GM12878 (cell line): ENCODE measurements at regions not wholly inside any gene's neighbourhood (a gene's known extent, or its start where the extent isn't known, plus 50 kb on each side); places are given as distances from the start of the nearest gene placed in this dataset.

Experiments
- ATAC-seq: fragments of 200-7000 bp; cut with Tn5 transposase; 3 replicates; pipeline ENCODE4 v1.9.1; 2020; ENCODE audit warnings: mild to moderate bottlenecking, moderate library complexity
- BruUV-seq: library from RNA; stranded (reverse); fragments of 400-500 nt; replicated peaks from 2 replicates; lab custom pipeline; 2021; lab: Mats Ljungman, UMichigan
- CTCF ChIA-PET: fragments of 300-600 bp; sonication (Branson Sonifier 250); formaldehyde crosslinking; extraction: SDS; loops from one replicate; lab custom pipeline; 2021; ENCODE audit warnings: inconsistent platforms; lab: Yijun Ruan, JAX
- POLR2A ChIA-PET: fragments of 350-600 bp; formaldehyde crosslinking; extraction: SDS; loops from one replicate; lab custom pipeline; 2021; ENCODE audit warnings: inconsistent platforms; lab: Charles Lee
- RAD21 ChIA-PET: fragments of 300-600 bp; sonication (Branson Sonifier 250); formaldehyde crosslinking; loops from one replicate; lab custom pipeline; 2023; ENCODE audit warnings: antibody characterized with exemption; ENCODE audit not compliant: unreplicated experiment; lab: Charles Lee
- SMC1A ChIA-PET: fragments of 300-600 bp; sonication (Branson Sonifier 250); formaldehyde crosslinking; loops from one replicate; lab custom pipeline; 2023; ENCODE audit not compliant: unreplicated experiment, uncharacterized antibody; lab: Charles Lee
- DNase-seq: peaks from one replicate; pipeline ENCODE4 v3.0.0-alpha.2; 2011; ENCODE audit warnings: low read depth, low spot score
- FAIRE-seq: peaks from 3 replicates; lab custom pipeline; 2011; peaks lifted over from hg19 to GRCh38; lab: Jason Lieb, UNC
- H2AFZ ChIP-seq: 2 replicates; pipeline ENCODE4 v1.6.0; 2011; ENCODE audit warnings: low read depth, low read length, control low read depth; ENCODE audit not compliant: control insufficient read depth
- H3K27ac ChIP-seq: 2 replicates; pipeline ENCODE4 v1.5.1; 2011; ENCODE audit warnings: control low read depth; ENCODE audit not compliant: control insufficient read depth, insufficient read depth
- H3K27me3 ChIP-seq, 2 experiments: replicated peaks in 1 of 2; 2 replicates each; pipeline versions ENCODE4 v1.6.0 to v1.6.1; 2011; ENCODE audit warnings: low read length in 1 of 2; ENCODE audit not compliant: control insufficient read depth in 2 of 2, insufficient read depth in 2 of 2
- H3K36me3 ChIP-seq, 2 experiments: 2 replicates each; pipeline ENCODE4 v1.5.1; 2011; ENCODE audit warnings: low read length in 1 of 2; ENCODE audit not compliant: control insufficient read depth in 2 of 2, insufficient read depth in 2 of 2
- H3K4me1 ChIP-seq: 2 replicates; pipeline ENCODE4 v1.6.1; 2011; ENCODE audit warnings: mild to moderate bottlenecking, low read length, moderate library complexity, mixed read lengths; ENCODE audit not compliant: control insufficient read depth, insufficient read depth
- H3K4me2 ChIP-seq: 2 replicates; pipeline ENCODE4 v1.6.0; 2011; ENCODE audit warnings: control low read depth; ENCODE audit not compliant: control insufficient read depth, insufficient read depth
- H3K4me3 ChIP-seq: fragments of 200-600 bp; sonication (generic); 2 replicates; pipeline ENCODE4 v1.5.1; 2016
- H3K79me2 ChIP-seq: 2 replicates; pipeline ENCODE4 v1.6.0; 2011; ENCODE audit warnings: low read length; ENCODE audit not compliant: control insufficient read depth, insufficient read depth
- H3K9ac ChIP-seq: 2 replicates; pipeline ENCODE4 v1.8.0; 2011; ENCODE audit warnings: low read length, control low read depth, mixed read lengths; ENCODE audit not compliant: control insufficient read depth, insufficient read depth
- H3K9me3 ChIP-seq: replicated peaks from 3 replicates; pipeline ENCODE4 v1.5.1; 2011; ENCODE audit warnings: mild to moderate bottlenecking, low read length; ENCODE audit not compliant: control insufficient read depth, insufficient read depth
- H4K20me1 ChIP-seq: 2 replicates; pipeline ENCODE4 v1.6.0; 2011; ENCODE audit not compliant: control insufficient read depth, insufficient read depth
- BMI1 ChIP-seq: fragments of 450-650 bp; IDR thresholded peaks from 2 replicates; pipeline ENCODE4 v1.6.1; 2016; ENCODE audit warnings: mild to moderate bottlenecking, moderate library complexity, borderline replicate concordance
- MYC ChIP-seq: IDR thresholded peaks from 2 replicates; pipeline ENCODE4 v1.6.1; 2011; ENCODE audit warnings: mild to moderate bottlenecking, low read length, moderate library complexity, inconsistent platforms; ENCODE audit not compliant: insufficient read depth, insufficient replicate concordance, insufficient read length, severe bottlenecking
- POLR2AphosphoS5 ChIP-seq: IDR thresholded peaks from 2 replicates; pipeline ENCODE4 v1.6.1; 2011; ENCODE audit warnings: mild to moderate bottlenecking, low read length, inconsistent platforms
- SMAD5 ChIP-seq: IDR thresholded peaks from 2 replicates; pipeline ENCODE4 v1.6.1; 2016; ENCODE audit warnings: antibody characterized with exemption, low read depth
- TCF7 ChIP-seq: IDR thresholded peaks from 2 replicates; pipeline ENCODE4 v1.6.1; 2014; ENCODE audit warnings: antibody characterized with exemption, borderline replicate concordance
- WGBS: methylation state at CpG from one replicate; pipeline ENCODE4 v1.1.6; 2016; ENCODE audit warnings: low lambda C conversion rate; ENCODE audit not compliant: insufficient replicate concordance, insufficient coverage; ENCODE audit errors: missing lambda C conversion rate; 5-methylcytosine and 5-hydroxymethylcytosine counted together
- in situ Hi-C: fragments of 300-500 bp; cut with MboI; formaldehyde crosslinking; loops from 9 replicates; pipeline ENCODE4 v1.14.3; 2018; ENCODE audit warnings: mixed read lengths
- intact Hi-C: fragments of 100-400 bp; cut with micrococcal nuclease; formaldehyde crosslinking; loops from one replicate; pipeline ENCODE4 v1.14.2; 2022; ENCODE audit not compliant: unreplicated experiment
- TF ChIP-seq, protein P1 (sequence below): fragments of 450-650 bp; IDR thresholded peaks from 2 replicates; pipeline ENCODE4 v1.6.1; 2016; ENCODE audit warnings: mild to moderate bottlenecking, moderate library complexity, borderline replicate concordance
- TF ChIP-seq, protein P2 (sequence below): fragments of 450-650 bp; IDR thresholded peaks from 2 replicates; pipeline ENCODE4 v1.6.1; 2016; ENCODE audit warnings: mild to moderate bottlenecking
- TF ChIP-seq, protein P3 (sequence below): IDR thresholded peaks from 2 replicates; pipeline ENCODE4 v1.6.1; 2012; ENCODE audit warnings: improper control_type of control experiment, low read depth, low read length; ENCODE audit not compliant: insufficient replicate concordance
- TF ChIP-seq, protein P4 (sequence below): IDR thresholded peaks from 2 replicates; pipeline ENCODE4 v1.6.1; 2012; ENCODE audit warnings: mild to moderate bottlenecking, low read depth, low read length

DNA sequence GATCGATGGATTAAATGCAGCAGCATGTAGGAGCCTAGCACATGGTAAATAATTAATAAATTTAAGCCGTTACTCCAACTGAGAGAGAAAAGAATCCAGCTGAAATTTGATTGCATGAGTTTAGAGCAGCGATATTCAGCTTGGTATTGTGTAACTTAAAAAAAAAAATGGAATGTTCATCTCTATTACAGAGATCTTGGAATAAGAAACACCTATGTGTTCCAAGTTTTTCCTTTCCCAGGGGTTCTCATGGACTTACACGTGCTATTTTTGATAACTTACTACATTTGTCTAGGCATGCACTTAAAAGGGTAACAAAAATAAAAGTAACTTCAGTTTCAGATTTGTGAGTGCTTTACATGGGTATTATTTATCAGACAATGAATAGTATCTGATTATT is 122.8 kb downstream of the RASSF9 start:
- ATAC-seq (no peak), DNase-seq (no peak), FAIRE-seq (no peak)
- ChIA-PET SMC1A (interaction anchor here (0.9 to 1.4 kb wide), 2 partner anchors 17 to 288 kb away, joined by 3 to 5 read pairs; no protein-coding TSS in a partner anchor), CTCF (no interaction called here), POLR2A (no interaction called here), RAD21 (no interaction called here)
- no peak overlapping the region for H3K4me3 ChIP-seq
- H3K9me3 ChIP-seq = no peaks in the 10 kb centered on the region
- no peak overlapping the region for H3K4me2 ChIP-seq
- no TSS peak for BruUV-seq
- H3K27ac ChIP-seq = no peak overlapping the region
- no peak overlapping the region for H2AFZ ChIP-seq
- intact Hi-C loops = no loop called here
- 0% methylated on average over 4 of the region's 4 CpGs for WGBS
- H4K20me1 ChIP-seq = no peaks in the 10 kb centered on the region
- no peak overlapping the region for H3K9ac ChIP-seq
- in situ Hi-C loops = no loop called here
- no peaks in the 10 kb centered on the region for H3K27me3 ChIP-seq
- H3K79me2 ChIP-seq = no peaks in the 10 kb centered on the region
- no peaks in the 10 kb centered on the region for H3K36me3 ChIP-seq
- H3K4me1 ChIP-seq = no peaks in the 10 kb centered on the region
- TF ChIP-seq, protein P1, sequence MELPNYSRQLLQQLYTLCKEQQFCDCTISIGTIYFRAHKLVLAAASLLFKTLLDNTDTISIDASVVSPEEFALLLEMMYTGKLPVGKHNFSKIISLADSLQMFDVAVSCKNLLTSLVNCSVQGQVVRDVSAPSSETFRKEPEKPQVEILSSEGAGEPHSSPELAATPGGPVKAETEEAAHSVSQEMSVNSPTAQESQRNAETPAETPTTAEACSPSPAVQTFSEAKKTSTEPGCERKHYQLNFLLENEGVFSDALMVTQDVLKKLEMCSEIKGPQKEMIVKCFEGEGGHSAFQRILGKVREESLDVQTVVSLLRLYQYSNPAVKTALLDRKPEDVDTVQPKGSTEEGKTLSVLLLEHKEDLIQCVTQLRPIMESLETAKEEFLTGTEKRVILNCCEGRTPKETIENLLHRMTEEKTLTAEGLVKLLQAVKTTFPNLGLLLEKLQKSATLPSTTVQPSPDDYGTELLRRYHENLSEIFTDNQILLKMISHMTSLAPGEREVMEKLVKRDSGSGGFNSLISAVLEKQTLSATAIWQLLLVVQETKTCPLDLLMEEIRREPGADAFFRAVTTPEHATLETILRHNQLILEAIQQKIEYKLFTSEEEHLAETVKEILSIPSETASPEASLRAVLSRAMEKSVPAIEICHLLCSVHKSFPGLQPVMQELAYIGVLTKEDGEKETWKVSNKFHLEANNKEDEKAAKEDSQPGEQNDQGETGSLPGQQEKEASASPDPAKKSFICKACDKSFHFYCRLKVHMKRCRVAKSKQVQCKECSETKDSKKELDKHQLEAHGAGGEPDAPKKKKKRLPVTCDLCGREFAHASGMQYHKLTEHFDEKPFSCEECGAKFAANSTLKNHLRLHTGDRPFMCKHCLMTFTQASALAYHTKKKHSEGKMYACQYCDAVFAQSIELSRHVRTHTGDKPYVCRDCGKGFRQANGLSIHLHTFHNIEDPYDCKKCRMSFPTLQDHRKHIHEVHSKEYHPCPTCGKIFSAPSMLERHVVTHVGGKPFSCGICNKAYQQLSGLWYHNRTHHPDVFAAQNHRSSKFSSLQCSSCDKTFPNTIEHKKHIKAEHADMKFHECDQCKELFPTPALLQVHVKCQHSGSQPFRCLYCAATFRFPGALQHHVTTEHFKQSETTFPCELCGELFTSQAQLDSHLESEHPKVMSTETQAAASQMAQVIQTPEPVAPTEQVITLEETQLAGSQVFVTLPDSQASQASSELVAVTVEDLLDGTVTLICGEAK = no peak
- no peak for TF ChIP-seq MYC
- TF ChIP-seq TCF7 = no peak
- TF ChIP-seq SMAD5 = no peak
- no peak for TF ChIP-seq POLR2AphosphoS5
- TF ChIP-seq, protein P2, sequence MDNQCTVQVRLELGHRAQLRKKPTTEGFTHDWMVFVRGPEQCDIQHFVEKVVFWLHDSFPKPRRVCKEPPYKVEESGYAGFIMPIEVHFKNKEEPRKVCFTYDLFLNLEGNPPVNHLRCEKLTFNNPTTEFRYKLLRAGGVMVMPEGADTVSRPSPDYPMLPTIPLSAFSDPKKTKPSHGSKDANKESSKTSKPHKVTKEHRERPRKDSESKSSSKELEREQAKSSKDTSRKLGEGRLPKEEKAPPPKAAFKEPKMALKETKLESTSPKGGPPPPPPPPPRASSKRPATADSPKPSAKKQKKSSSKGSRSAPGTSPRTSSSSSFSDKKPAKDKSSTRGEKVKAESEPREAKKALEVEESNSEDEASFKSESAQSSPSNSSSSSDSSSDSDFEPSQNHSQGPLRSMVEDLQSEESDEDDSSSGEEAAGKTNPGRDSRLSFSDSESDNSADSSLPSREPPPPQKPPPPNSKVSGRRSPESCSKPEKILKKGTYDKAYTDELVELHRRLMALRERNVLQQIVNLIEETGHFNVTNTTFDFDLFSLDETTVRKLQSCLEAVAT = no peak
- TF ChIP-seq BMI1 = no peak
- TF ChIP-seq, protein P3, sequence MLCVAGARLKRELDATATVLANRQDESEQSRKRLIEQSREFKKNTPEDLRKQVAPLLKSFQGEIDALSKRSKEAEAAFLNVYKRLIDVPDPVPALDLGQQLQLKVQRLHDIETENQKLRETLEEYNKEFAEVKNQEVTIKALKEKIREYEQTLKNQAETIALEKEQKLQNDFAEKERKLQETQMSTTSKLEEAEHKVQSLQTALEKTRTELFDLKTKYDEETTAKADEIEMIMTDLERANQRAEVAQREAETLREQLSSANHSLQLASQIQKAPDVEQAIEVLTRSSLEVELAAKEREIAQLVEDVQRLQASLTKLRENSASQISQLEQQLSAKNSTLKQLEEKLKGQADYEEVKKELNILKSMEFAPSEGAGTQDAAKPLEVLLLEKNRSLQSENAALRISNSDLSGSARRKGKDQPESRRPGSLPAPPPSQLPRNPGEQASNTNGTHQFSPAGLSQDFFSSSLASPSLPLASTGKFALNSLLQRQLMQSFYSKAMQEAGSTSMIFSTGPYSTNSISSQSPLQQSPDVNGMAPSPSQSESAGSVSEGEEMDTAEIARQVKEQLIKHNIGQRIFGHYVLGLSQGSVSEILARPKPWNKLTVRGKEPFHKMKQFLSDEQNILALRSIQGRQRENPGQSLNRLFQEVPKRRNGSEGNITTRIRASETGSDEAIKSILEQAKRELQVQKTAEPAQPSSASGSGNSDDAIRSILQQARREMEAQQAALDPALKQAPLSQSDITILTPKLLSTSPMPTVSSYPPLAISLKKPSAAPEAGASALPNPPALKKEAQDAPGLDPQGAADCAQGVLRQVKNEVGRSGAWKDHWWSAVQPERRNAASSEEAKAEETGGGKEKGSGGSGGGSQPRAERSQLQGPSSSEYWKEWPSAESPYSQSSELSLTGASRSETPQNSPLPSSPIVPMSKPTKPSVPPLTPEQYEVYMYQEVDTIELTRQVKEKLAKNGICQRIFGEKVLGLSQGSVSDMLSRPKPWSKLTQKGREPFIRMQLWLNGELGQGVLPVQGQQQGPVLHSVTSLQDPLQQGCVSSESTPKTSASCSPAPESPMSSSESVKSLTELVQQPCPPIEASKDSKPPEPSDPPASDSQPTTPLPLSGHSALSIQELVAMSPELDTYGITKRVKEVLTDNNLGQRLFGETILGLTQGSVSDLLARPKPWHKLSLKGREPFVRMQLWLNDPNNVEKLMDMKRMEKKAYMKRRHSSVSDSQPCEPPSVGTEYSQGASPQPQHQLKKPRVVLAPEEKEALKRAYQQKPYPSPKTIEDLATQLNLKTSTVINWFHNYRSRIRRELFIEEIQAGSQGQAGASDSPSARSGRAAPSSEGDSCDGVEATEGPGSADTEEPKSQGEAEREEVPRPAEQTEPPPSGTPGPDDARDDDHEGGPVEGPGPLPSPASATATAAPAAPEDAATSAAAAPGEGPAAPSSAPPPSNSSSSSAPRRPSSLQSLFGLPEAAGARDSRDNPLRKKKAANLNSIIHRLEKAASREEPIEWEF = no peak
- TF ChIP-seq, protein P4, sequence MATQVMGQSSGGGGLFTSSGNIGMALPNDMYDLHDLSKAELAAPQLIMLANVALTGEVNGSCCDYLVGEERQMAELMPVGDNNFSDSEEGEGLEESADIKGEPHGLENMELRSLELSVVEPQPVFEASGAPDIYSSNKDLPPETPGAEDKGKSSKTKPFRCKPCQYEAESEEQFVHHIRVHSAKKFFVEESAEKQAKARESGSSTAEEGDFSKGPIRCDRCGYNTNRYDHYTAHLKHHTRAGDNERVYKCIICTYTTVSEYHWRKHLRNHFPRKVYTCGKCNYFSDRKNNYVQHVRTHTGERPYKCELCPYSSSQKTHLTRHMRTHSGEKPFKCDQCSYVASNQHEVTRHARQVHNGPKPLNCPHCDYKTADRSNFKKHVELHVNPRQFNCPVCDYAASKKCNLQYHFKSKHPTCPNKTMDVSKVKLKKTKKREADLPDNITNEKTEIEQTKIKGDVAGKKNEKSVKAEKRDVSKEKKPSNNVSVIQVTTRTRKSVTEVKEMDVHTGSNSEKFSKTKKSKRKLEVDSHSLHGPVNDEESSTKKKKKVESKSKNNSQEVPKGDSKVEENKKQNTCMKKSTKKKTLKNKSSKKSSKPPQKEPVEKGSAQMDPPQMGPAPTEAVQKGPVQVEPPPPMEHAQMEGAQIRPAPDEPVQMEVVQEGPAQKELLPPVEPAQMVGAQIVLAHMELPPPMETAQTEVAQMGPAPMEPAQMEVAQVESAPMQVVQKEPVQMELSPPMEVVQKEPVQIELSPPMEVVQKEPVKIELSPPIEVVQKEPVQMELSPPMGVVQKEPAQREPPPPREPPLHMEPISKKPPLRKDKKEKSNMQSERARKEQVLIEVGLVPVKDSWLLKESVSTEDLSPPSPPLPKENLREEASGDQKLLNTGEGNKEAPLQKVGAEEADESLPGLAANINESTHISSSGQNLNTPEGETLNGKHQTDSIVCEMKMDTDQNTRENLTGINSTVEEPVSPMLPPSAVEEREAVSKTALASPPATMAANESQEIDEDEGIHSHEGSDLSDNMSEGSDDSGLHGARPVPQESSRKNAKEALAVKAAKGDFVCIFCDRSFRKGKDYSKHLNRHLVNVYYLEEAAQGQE = no peak
